ENCODE measurements at regions not wholly inside any gene's neighbourhood (a gene's known extent, or its start where the extent isn't known, plus 50 kb on each side); places are given as distances from the start of the nearest gene placed in this dataset.

- 2% methylated on average over 5 of the region's 5 CpGs for WGBS (ENCODE audit: low lambda C conversion rate)
- no peak overlapping the region for H3K9ac ChIP-seq (ENCODE audit: insufficient read depth, low read depth, low read length)
- peaks cover 0 to 5% of the 10 kb centered on the region in 2 experiments; a peak in 1 of 5 replicates for H3K27me3 ChIP-seq (ENCODE audit: control insufficient read depth in 1 of 2, insufficient read depth in 2 of 2, low read length in 2 of 2)
- H3K4me1 ChIP-seq (ENCODE audit: insufficient read depth, low read length): no peaks in the 10 kb centered on the region
- H3K27ac ChIP-seq (ENCODE audit: extremely low read length, insufficient read depth, low read length): no peak overlapping the region
- ATAC-seq (no peak), FAIRE-seq (no peak), DNase-seq (ENCODE audit: low spot score) (no peak)
- in situ Hi-C loops (cut with HindIII; ENCODE audit: extremely low pct_ligation_motif_present, low pct_unique_long_range_greater_than_20kb): loop anchor here (5.0 kb wide), 2 partner anchors 112 to 457 kb away; no protein-coding TSS in a partner anchor
- no peaks in the 10 kb centered on the region for H3K79me2 ChIP-seq (ENCODE audit: insufficient read depth, low read length)
- ChIA-PET CTCF (ENCODE audit: low intra/inter-chr PET ratio, low total read pairs) (interaction anchor here (2.3 kb wide), 1 partner anchor 118 kb away, joined by 17 read pairs; no protein-coding TSS in a partner anchor), POLR2A (no interaction called here)
- no peak overlapping the region for H2AFZ ChIP-seq (ENCODE audit: low read length)
- BruUV-seq (replicated peaks): no TSS peak
- TF ChIP-seq ZNF430 (CRISPR knock-in tag; IDR thresholded peaks at IDR 0.05) (no peak), MXD3 (CRISPR knock-in tag; IDR thresholded peaks at IDR 0.05) (no peak), ZNF296 (CRISPR knock-in tag; conservative IDR thresholded peaks at IDR 0.05) (no peak), ZNF878 (CRISPR knock-in tag; IDR thresholded peaks at IDR 0.05) (no peak), CCAR2 (optimal IDR thresholded peaks at IDR 0.05; ENCODE audit: low read depth, low read length) (no peak), ZNF510 (CRISPR knock-in tag; IDR thresholded peaks at IDR 0.05; ENCODE audit: low read depth) (no peak)
- H3K9me3 ChIP-seq (ENCODE audit: low read length): no peaks in the 10 kb centered on the region
- no peak overlapping the region for H3K4me2 ChIP-seq (ENCODE audit: low read depth, low read length)
- H3K4me3 ChIP-seq (replicated peaks in 1 of 3; ENCODE audit: insufficient read depth in 1 of 3, low read depth in 2 of 3, low read length in 3 of 3): no peak overlapping the region
- H4K20me1 ChIP-seq (ENCODE audit: insufficient read depth, low read length): no peaks in the 10 kb centered on the region
- no peaks in the 10 kb centered on the region for H3K36me3 ChIP-seq (replicated peaks in 1 of 2; ENCODE audit: control insufficient read depth in 1 of 2, insufficient read depth in 2 of 2, low read length in 2 of 2)
- intact Hi-C loops (cut with micrococcal nuclease; ENCODE audit: unreplicated experiment): no loop called here
These were observed 260.7 kb upstream of the UMPS start for GRCh38 chr3:124469555-124469954.

GRCh38 chr3:124478830-124479229 is 251.4 kb upstream of the UMPS start:
- no peak overlapping the region for H3K9ac ChIP-seq (ENCODE audit: insufficient read depth, low read depth, low read length)
- no peaks in the 10 kb centered on the region for H3K36me3 ChIP-seq (replicated peaks in 1 of 2; ENCODE audit: control insufficient read depth in 1 of 2, insufficient read depth in 2 of 2, low read length in 2 of 2)
- peaks cover 0 to 5% of the 10 kb centered on the region in 2 experiments; a peak in 1 of 5 replicates for H3K27me3 ChIP-seq (ENCODE audit: control insufficient read depth in 1 of 2, insufficient read depth in 2 of 2, low read length in 2 of 2)
- H3K79me2 ChIP-seq (ENCODE audit: insufficient read depth, low read length): no peaks in the 10 kb centered on the region
- H3K9me3 ChIP-seq (ENCODE audit: low read length): no peaks in the 10 kb centered on the region
- no peaks in the 10 kb centered on the region for H4K20me1 ChIP-seq (ENCODE audit: insufficient read depth, low read length)
- ATAC-seq: no peak
- intact Hi-C loops (cut with micrococcal nuclease; ENCODE audit: unreplicated experiment): no loop called here
- CTCF ChIA-PET (ENCODE audit: low intra/inter-chr PET ratio, low total read pairs): no interaction called here
- H3K4me3 ChIP-seq (replicated peaks in 1 of 3; ENCODE audit: insufficient read depth in 1 of 3, low read depth in 2 of 3, low read length in 3 of 3): no peak overlapping the region
- H3K4me2 ChIP-seq (ENCODE audit: low read depth, low read length): no peak overlapping the region
- BruUV-seq (replicated peaks): no TSS peak
- in situ Hi-C loops (cut with HindIII; ENCODE audit: extremely low pct_ligation_motif_present, low pct_unique_long_range_greater_than_20kb): no loop called here
- no peak overlapping the region for H3K27ac ChIP-seq (ENCODE audit: extremely low read length, insufficient read depth, low read length)
- POLR2A ChIA-PET: no interaction called here
- no peak for DNase-seq (ENCODE audit: low spot score)
- 51% methylated on average over 2 of the region's 2 CpGs for WGBS (ENCODE audit: low lambda C conversion rate)
- no peaks in the 10 kb centered on the region for H3K4me1 ChIP-seq (ENCODE audit: insufficient read depth, low read length)
- no peak for FAIRE-seq
- no peak overlapping the region for H2AFZ ChIP-seq (ENCODE audit: low read length)
- TF ChIP-seq AHDC1 (CRISPR knock-in tag; IDR thresholded peaks at IDR 0.05; ENCODE audit: borderline replicate concordance): no peak
- no peak for TF ChIP-seq HMGA1 (CRISPR knock-in tag; conservative IDR thresholded peaks at IDR 0.05)
- TF ChIP-seq NCOR1 (IDR thresholded peaks at IDR 0.05; ENCODE audit: borderline replicate concordance, low read length): no peak
- no peak for TF ChIP-seq ZNF30 (CRISPR knock-in tag; IDR thresholded peaks at IDR 0.05)

Measured in HepG2 (cell line).